Natural killer cell (primary cell): ENCODE measurements at regions not wholly inside any gene's neighbourhood (a gene's known extent, or its start where the extent isn't known, plus 50 kb on each side); places are given as distances from the start of the nearest gene placed in this dataset.

Experiments
- ATAC-seq, 3 donors: fragments of 150-1000 bp in 2 of 3; fragments of 200-7000 bp in 1 of 3; cut with Tn5 transposase; 1 replicate in 1 of 3; 2 replicates in 2 of 3; pipeline ENCODE4 v1.10.0; 2021; ENCODE audit warnings: mild to moderate bottlenecking in 2 of 3, moderate library complexity in 2 of 3
- DNase-seq, 2 donors: peaks; one replicate each; pipeline versions ENCODE4 v3.0.0 to v3.0.0-alpha.2; 2013 to 2021; ENCODE audit warnings: mixed read lengths in 1 of 2
- H3K27ac ChIP-seq: one replicate; pipeline ENCODE4 v1.5.1; 2013; ENCODE audit warnings: mild to moderate bottlenecking, low read length
- H3K27me3 ChIP-seq: one replicate; pipeline ENCODE4 v1.6.1; 2013; ENCODE audit warnings: low read length; ENCODE audit not compliant: control insufficient read depth, insufficient read depth
- H3K36me3 ChIP-seq: one replicate; pipeline ENCODE4 v1.6.1; 2013; ENCODE audit warnings: low read length; ENCODE audit not compliant: control insufficient read depth, insufficient read depth
- H3K4me1 ChIP-seq: one replicate; pipeline ENCODE4 v1.6.1; 2013; ENCODE audit warnings: low read length; ENCODE audit not compliant: control insufficient read depth, insufficient read depth
- H3K4me3 ChIP-seq: one replicate; pipeline ENCODE4 v1.5.1; 2013; ENCODE audit warnings: low read length
- H3K9me3 ChIP-seq: one replicate; pipeline ENCODE4 v1.6.1; 2013; ENCODE audit warnings: low read length; ENCODE audit not compliant: control insufficient read depth, insufficient read depth
- H3K27ac Mint-ChIP-seq, 2 donors: one replicate each; pipeline ENCODE4 v1.8.0; 2022; ENCODE audit warnings: mild to moderate bottlenecking in 2 of 2, mixed read lengths in 2 of 2, moderate library complexity in 1 of 2
- H3K27me3 Mint-ChIP-seq, 2 donors: one replicate each; pipeline ENCODE4 v1.8.0; 2022; ENCODE audit warnings: low read depth in 2 of 2, mixed read lengths in 2 of 2
- H3K36me3 Mint-ChIP-seq: one replicate; pipeline ENCODE4 v1.8.0; 2022; ENCODE audit warnings: mixed read lengths
- H3K4me1 Mint-ChIP-seq, 2 donors: one replicate each; pipeline ENCODE4 v1.8.0; 2022; ENCODE audit warnings: mixed read lengths in 2 of 2
- H3K4me3 Mint-ChIP-seq: one replicate; pipeline ENCODE4 v1.8.0; 2022; ENCODE audit warnings: mild to moderate bottlenecking, moderate library complexity, mixed read lengths
- H3K9me3 Mint-ChIP-seq, 2 donors: one replicate each; pipeline ENCODE4 v1.8.0; 2022; ENCODE audit warnings: mixed read lengths in 2 of 2
- WGBS: methylation state at CpG from one replicate; pipeline ENCODE4 v1.1.7; 2013; ENCODE audit warnings: missing lambda C conversion rate; ENCODE audit not compliant: insufficient coverage; 5-methylcytosine and 5-hydroxymethylcytosine counted together
- intact Hi-C: fragments of 100-400 bp; cut with micrococcal nuclease; formaldehyde crosslinking; loops from one replicate; pipeline ENCODE4 v1.14.2; 2022
- TF ChIP-seq, protein P1 (sequence below): fragments of 200-600 bp; IDR thresholded peaks from one replicate; pipeline ENCODE4 v1.8.0; 2022; ENCODE audit warnings: antibody characterized with exemption

DNA sequence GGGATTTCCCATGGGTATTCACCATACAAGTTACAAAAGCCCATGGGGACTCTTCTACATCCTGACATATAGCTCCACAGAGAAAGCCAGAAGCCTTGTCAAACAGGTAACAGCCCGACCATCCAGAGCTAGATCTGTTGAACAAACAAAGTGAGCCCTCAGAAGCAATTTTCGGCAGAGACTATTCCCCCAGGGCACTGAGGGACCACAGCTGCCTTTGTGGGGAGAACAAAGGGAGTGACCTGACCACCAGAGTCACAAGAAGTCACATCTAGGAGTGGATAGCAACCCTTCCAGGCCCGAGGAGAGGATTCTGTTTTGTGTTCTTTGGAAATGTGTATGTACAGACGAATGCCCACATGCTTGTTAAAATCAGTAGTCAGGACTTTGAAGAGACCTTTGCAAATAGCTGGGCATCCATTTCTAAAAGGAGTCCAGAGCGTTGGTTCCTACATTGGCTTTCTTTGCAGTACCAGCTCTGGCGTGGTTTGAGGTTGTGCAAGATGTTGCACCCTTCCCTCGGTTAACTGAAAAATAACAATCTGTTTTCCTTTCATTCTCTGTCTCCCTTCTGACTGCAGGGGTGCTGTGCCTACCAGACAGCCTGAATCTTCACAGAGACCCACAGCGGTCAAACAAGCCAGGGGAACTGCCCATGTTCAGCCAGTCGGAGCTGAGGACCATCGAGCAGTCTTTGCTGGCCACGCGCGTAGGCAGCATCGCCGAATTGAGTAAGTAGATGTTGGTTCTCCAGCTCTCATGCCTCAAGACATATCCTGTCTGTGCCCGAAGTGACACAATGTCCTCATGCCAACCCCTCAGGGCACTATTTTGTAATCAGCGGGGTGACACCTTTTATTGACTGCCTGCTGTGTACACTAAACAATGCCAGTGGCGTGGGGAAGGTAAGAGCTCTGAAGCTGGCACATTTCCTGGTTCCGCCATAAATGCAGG is 165.4 kb upstream of the PWP1 start:
- no peaks in the 10 kb centered on the region for H3K27me3 ChIP-seq
- intact Hi-C loops: no loop called here
- no peak overlapping the region for H3K4me3 ChIP-seq
- Mint-ChIP-seq H3K9me3 (peaks cover 3% of the 10 kb centered on the region in 2 donors), H3K36me3 (no peaks in the 10 kb centered on the region), H3K27me3 (no peaks in the 10 kb centered on the region), H3K4me1 (peaks cover 8 to 15% of the 10 kb centered on the region in 2 donors), H3K4me3 (no peak overlapping the region), H3K27ac (no peak overlapping the region)
- no peak overlapping the region for H3K27ac ChIP-seq
- WGBS: 84% methylated on average over 19 of the region's 19 CpGs
- ATAC-seq (no peak), DNase-seq (no peak)
- peaks cover 7% of the 10 kb centered on the region for H3K4me1 ChIP-seq
- H3K36me3 ChIP-seq: no peaks in the 10 kb centered on the region
- H3K9me3 ChIP-seq: no peaks in the 10 kb centered on the region
- TF ChIP-seq, protein P1, sequence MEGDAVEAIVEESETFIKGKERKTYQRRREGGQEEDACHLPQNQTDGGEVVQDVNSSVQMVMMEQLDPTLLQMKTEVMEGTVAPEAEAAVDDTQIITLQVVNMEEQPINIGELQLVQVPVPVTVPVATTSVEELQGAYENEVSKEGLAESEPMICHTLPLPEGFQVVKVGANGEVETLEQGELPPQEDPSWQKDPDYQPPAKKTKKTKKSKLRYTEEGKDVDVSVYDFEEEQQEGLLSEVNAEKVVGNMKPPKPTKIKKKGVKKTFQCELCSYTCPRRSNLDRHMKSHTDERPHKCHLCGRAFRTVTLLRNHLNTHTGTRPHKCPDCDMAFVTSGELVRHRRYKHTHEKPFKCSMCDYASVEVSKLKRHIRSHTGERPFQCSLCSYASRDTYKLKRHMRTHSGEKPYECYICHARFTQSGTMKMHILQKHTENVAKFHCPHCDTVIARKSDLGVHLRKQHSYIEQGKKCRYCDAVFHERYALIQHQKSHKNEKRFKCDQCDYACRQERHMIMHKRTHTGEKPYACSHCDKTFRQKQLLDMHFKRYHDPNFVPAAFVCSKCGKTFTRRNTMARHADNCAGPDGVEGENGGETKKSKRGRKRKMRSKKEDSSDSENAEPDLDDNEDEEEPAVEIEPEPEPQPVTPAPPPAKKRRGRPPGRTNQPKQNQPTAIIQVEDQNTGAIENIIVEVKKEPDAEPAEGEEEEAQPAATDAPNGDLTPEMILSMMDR: no peak

DNA sequence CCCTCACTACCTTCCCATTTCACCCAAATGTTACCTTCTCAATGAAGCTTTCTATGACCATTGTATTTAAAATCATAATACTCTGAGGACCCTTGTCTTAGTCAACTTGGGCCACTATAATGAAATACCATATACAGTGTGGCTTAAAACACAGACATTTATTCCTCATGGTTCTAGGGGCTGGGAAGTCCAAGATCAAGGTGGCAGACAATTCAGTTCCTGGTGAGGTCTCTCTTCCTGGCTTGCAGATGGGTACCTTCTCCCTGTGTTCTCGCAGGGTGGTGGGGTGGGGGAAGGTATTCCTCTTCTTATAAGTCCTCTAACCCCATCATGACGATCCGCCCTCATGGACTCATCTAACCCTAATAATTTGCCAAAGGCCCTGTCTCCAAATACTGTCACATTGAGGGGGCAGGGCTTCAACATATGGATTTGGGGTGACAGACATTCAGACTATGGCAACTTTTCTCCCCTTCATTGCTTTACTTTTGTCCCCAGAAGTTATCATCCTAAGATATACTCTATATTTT is 163.7 kb upstream of the PWP1 start:
- Histone ChIP-seq H3K4me3 (no peak overlapping the region), H3K9me3 (no peaks in the 10 kb centered on the region), H3K27me3 (no peaks in the 10 kb centered on the region), H3K4me1 (peaks cover 17% of the 10 kb centered on the region), H3K27ac (no peak overlapping the region), H3K36me3 (no peaks in the 10 kb centered on the region)
- H3K27me3 Mint-ChIP-seq: no peaks in the 10 kb centered on the region
- H3K36me3 Mint-ChIP-seq: no peaks in the 10 kb centered on the region
- DNase-seq (no peak), ATAC-seq (no peak)
- 83% methylated on average over 2 of the region's 3 CpGs for WGBS
- TF ChIP-seq, protein P1: no peak
- intact Hi-C loops: no loop called here
- H3K27ac Mint-ChIP-seq: no peak overlapping the region
- H3K9me3 Mint-ChIP-seq: peaks cover 3% of the 10 kb centered on the region in 2 donors
- no peak overlapping the region for H3K4me3 Mint-ChIP-seq
- peaks cover 13 to 22% of the 10 kb centered on the region in 2 donors for H3K4me1 Mint-ChIP-seq

DNA sequence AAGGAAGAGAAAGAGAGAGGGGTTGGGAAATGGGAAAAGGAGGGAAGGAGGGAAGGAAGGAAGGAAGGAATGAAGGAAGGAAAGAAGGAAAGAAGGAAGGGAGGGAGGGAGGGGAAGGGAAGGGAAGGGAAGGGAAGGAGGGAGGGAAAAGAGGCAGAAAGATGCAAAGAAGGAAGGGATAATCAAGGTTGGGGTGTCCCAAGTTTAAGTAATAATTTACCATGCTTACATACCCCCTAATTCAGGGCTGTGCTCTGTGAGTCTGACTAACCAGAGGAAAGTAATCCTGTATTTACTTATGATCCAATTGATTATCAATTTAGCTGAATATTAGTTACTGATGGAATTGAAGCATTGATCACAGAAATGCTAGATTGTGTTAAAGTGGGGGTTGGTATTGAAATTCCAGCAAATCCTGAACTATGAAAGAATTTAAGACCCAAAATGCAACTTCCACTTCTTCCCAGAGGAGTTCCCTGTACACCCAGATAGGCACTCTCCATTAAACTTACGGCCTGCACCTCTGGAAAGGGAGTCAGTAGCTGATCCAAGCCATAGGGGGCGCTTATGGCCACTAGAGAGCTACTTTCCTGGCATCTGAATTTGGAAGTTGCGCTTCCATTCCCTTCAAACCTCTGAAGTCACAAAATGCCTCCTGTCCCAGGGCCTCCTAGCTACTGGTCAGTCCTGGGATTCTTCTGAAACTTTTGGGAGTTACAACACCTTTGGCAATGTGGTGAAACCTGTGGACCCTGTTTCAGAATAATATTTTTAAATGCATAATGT is 162.7 kb upstream of the PWP1 start:
- intact Hi-C loops: no loop called here
- H3K36me3 ChIP-seq: no peaks in the 10 kb centered on the region

More for the DNA sequence above, 162.7 kb upstream of the PWP1 start:
- Histone ChIP-seq H3K4me1 (peaks cover 18% of the 10 kb centered on the region), H3K27ac (no peak overlapping the region), H3K4me3 (no peak overlapping the region), H3K9me3 (no peaks in the 10 kb centered on the region), H3K27me3 (no peaks in the 10 kb centered on the region)
- H3K36me3 Mint-ChIP-seq: no peaks in the 10 kb centered on the region
- no peak overlapping the region for H3K4me3 Mint-ChIP-seq
- H3K4me1 Mint-ChIP-seq: peaks cover 17 to 27% of the 10 kb centered on the region in 2 donors
- no peak for DNase-seq
- 98% methylated on average over 3 of the region's 3 CpGs for WGBS
- no peaks in the 10 kb centered on the region for H3K27me3 Mint-ChIP-seq
- no peak overlapping the region for H3K27ac Mint-ChIP-seq
- TF ChIP-seq, protein P1: no peak
- peaks cover 3% of the 10 kb centered on the region in 2 donors for H3K9me3 Mint-ChIP-seq
- no peak for ATAC-seq
